Rectal smooth muscle tissue (tissue), 1 donor: ENCODE measurements at regions not wholly inside any gene's neighbourhood (a gene's known extent, or its start where the extent isn't known, plus 50 kb on each side); places are given as distances from the start of the nearest gene placed in this dataset.

Experiments
- H3K27ac ChIP-seq: one replicate; pipeline ENCODE4 v1.7.0; 2013; ENCODE audit warnings: low read depth, low read length, inconsistent platforms
- H3K27me3 ChIP-seq: one replicate; pipeline ENCODE4 v1.7.0; 2013; ENCODE audit warnings: low read length; ENCODE audit not compliant: control insufficient read depth, insufficient read depth
- H3K36me3 ChIP-seq: one replicate; pipeline ENCODE4 v1.7.0; 2013; ENCODE audit warnings: low read length; ENCODE audit not compliant: control insufficient read depth, insufficient read depth
- H3K4me1 ChIP-seq: one replicate; pipeline ENCODE4 v1.7.0; 2013; ENCODE audit warnings: low read length; ENCODE audit not compliant: control insufficient read depth, insufficient read depth
- H3K4me3 ChIP-seq: one replicate; pipeline ENCODE4 v1.7.0; 2013; ENCODE audit warnings: low read length
- H3K9ac ChIP-seq: one replicate; pipeline ENCODE4 v1.7.0; 2013; ENCODE audit warnings: low read length

DNA sequence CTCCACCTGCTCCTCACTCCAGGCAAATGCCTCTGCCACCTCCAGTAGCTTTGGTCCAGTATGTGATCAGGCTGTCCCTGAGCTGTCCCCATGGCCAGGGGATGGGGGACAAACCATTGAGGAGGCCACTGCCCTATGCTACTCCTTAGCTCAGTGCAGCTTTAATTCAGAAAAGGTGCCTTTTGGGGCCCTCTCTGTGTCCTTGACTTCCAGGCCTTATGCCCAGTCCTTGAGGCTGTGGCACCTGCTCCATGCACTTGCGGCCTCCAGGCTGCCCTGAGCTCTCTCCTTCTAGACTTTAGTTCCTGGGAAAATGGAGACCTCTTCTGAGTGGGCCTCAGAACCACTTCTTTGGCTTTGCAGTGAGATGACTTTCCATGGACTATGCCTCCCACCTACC, 650.8 kb upstream of the CELF2 start:
- no peak overlapping the region for H3K27ac ChIP-seq
- H3K4me1 ChIP-seq, result no peaks in the 10 kb centered on the region
- no peaks in the 10 kb centered on the region for H3K36me3 ChIP-seq
- no peak overlapping the region for H3K9ac ChIP-seq
- no peak overlapping the region for H3K4me3 ChIP-seq
- H3K27me3 ChIP-seq, result no peaks in the 10 kb centered on the region

DNA sequence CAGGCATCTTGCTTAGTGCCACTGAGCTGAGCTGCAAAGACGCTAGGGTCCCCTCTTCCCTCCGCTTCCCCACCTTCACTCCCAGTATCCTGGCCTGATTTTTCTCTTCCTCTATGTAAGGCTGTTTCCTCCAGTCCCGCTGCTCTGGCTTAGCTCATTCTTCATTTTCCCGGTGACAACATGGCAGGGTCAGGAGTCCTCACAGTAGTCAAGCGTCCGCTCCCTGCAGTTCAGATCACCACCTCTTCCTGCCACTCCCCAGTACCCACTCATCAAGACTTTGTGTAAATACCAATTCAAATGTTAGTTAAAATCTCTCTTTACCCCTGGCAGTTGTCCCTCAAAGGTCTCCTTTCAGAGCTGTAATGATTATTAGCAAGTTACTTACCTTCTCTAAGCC, 650.4 kb upstream of the CELF2 start:
- Histone ChIP-seq H3K4me3 (no peak overlapping the region), H3K36me3 (no peaks in the 10 kb centered on the region), H3K27me3 (no peaks in the 10 kb centered on the region), H3K4me1 (no peaks in the 10 kb centered on the region), H3K9ac (no peak overlapping the region), H3K27ac (no peak overlapping the region)

DNA sequence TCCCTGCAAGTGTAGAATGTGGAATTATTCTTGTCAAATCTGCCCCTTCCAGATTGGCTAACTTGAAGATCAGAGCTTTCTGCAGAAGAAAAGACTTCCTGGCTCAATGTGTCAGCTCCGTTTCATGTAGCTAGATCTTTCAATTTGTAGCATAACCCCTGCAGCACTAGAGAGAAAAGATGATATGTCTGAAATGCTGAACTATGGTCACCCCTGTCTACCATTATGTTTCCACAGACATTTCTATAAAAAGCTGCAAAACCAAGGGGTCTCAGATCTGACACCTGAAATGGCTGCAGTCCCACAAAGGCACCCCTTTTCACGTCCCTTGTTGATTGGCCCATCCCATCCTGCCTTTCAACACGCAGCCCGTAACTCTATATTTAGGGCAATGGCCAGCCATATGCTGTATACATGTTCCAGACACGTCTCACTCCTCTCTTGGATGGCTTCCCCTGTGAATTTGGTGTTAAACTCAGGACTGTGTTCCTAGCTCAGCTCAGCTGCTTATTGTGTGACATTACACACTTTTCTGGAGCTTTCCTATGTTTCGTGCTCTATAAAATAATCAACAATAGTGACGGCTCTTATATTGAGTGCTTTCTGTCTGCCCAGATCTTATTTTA, 648.6 kb upstream of the CELF2 start:
- H3K4me1 ChIP-seq, result no peaks in the 10 kb centered on the region
- no peak overlapping the region for H3K27ac ChIP-seq

DNA sequence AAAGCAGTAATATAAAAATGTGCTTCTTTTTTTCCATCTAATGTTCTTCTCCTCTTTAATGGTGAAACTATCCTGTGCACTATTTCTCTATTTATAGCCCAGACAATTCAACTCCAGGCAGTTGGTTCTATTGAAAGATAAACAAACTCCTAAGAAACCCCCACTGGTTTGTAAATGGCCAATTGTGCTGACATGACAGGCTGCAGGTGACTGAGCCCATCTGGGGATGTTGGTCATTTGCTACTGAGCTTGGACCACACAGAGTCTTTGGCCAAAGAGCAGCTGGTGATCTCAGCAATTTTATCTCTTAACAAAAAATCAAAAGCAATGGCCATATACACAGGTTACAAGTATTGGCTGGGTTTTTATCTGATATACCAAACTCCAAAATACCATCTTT, 631.8 kb upstream of the CELF2 start:
- H3K36me3 ChIP-seq, result no peaks in the 10 kb centered on the region
- H3K27ac ChIP-seq, result no peak overlapping the region

More for the DNA sequence above, 648.6 kb upstream of the CELF2 start:
- Histone ChIP-seq H3K4me3 (no peak overlapping the region), H3K36me3 (no peaks in the 10 kb centered on the region), H3K27me3 (no peaks in the 10 kb centered on the region), H3K9ac (no peak overlapping the region)

DNA sequence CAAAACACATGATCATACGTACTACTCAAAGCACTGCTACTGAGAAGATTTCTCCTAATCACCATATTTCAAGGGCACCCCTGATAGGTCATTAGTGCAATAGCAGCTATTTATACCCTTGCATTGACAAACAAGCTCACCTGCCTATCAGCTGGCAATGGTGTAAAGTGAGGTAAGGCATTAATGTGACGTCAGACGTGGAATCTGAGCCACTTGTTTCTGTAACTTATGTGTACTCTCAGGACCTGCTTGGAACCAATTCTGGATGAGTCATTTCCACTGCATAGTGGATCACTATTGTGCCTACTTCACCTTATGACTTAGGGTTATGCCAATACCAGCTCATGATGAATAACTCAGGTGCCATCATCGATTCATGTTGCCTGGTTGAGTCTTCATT, 628.5 kb upstream of the CELF2 start:
- Histone ChIP-seq H3K36me3 (no peaks in the 10 kb centered on the region), H3K4me1 (no peaks in the 10 kb centered on the region), H3K4me3 (no peak overlapping the region), H3K27me3 (no peaks in the 10 kb centered on the region), H3K27ac (no peak overlapping the region), H3K9ac (no peak overlapping the region)

More for the DNA sequence above, 631.8 kb upstream of the CELF2 start:
- H3K4me1 ChIP-seq, result no peaks in the 10 kb centered on the region
- H3K9ac ChIP-seq, result no peak overlapping the region
- no peaks in the 10 kb centered on the region for H3K27me3 ChIP-seq
- no peak overlapping the region for H3K4me3 ChIP-seq

DNA sequence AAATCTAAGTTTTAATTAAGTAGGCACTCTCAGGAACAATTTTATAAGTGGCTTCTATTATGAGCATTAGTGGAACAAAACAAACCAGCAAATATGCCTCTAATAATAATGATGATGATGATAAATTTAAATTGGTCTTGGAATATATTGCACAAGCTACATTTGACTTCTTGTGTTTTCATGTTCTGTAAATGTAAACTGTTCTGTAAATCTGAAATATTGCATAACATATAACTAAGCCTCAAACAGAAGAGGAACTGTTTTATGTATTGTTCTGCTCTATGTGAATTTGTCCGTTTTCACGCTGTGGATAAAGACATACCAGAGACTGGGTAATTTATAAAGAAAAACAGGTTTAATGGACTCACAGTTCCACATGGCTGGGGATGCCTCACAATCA, 625.2 kb upstream of the CELF2 start:
- no peaks in the 10 kb centered on the region for H3K27me3 ChIP-seq
- no peaks in the 10 kb centered on the region for H3K4me1 ChIP-seq
- no peak overlapping the region for H3K9ac ChIP-seq
- H3K36me3 ChIP-seq, result no peaks in the 10 kb centered on the region
- no peak overlapping the region for H3K27ac ChIP-seq
- H3K4me3 ChIP-seq, result no peak overlapping the region

DNA sequence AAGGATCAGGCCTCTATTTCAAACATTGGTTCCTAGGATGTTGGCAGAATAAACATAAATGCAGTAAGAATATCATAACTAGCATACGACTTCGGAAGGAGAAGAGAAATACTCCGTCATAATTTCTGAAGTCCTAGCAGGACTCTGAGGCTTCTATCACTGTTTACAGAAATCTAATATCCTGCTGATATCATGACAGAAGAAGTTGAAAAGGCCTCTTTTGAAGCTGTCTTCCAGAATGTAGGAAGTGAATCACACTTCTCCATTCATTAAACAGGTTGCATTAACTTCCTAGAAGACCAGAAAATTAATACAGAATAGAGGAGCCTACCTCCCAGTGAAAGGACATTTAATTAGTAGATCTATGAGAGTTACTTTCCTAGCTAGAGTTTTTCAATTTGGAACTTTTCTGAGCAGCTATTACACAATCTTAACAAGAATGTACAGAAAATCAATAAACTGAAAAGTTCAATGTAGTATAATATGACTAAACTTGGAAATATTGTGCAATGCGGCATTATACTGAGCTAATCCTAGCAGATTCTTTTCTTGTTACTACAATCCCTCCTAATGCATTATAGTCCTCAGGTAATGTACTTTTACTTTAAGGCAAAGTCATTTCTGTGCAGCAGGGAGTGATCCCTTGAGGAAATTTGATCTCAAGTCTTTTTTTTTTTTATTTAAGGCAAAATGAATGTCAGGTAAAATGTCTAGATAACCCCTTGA, 622.6 kb upstream of the CELF2 start:
- Histone ChIP-seq H3K4me1 (no peaks in the 10 kb centered on the region), H3K4me3 (no peak overlapping the region), H3K36me3 (no peaks in the 10 kb centered on the region)

DNA sequence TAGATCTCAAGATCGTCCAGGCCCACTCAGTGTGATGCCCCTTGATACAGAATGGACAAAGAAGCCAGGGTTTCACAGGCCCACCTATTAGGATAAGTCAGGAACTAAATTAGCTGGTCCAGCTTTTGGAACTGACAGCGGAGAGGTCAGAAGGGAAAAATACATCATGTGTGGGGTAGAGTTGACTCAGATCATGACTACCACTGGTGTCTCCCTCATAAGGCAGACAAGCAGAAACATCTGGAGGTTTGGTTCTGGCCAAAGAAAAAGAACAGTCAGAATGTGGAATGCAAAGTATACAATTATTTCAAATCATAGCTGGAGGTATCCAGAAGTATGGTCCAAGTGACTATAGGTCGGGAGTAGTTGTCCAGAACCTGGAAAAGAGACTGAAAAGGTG, 621.1 kb upstream of the CELF2 start:
- no peaks in the 10 kb centered on the region for H3K4me1 ChIP-seq
- H3K9ac ChIP-seq, result no peak overlapping the region
- no peaks in the 10 kb centered on the region for H3K36me3 ChIP-seq
- no peak overlapping the region for H3K4me3 ChIP-seq
- no peak overlapping the region for H3K27ac ChIP-seq
- H3K27me3 ChIP-seq, result no peaks in the 10 kb centered on the region

More for the DNA sequence above, 622.6 kb upstream of the CELF2 start:
- no peak overlapping the region for H3K9ac ChIP-seq
- H3K27ac ChIP-seq, result no peak overlapping the region
- H3K27me3 ChIP-seq, result no peaks in the 10 kb centered on the region

DNA sequence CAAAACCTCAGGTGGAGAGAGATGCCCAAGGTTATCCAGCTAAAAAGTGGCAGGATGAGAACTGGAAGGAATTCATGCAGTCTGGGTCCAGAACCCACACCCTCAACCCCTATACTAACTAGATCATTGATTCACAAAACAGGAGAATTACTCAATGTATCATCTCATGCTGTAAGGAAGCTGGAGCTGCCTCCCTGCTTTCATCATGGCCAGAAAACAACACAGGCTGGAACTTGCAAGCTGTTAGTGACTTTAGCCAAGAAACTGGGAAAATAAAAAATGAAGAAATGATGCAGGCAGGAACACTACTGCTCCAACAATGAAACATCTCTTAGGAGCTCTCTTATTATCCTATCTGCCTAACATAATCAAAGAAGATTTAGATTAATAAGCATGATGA, 619.8 kb upstream of the CELF2 start:
- Histone ChIP-seq H3K4me1 (no peaks in the 10 kb centered on the region), H3K9ac (no peak overlapping the region), H3K27ac (no peak overlapping the region), H3K36me3 (no peaks in the 10 kb centered on the region), H3K27me3 (no peaks in the 10 kb centered on the region), H3K4me3 (no peak overlapping the region)

DNA sequence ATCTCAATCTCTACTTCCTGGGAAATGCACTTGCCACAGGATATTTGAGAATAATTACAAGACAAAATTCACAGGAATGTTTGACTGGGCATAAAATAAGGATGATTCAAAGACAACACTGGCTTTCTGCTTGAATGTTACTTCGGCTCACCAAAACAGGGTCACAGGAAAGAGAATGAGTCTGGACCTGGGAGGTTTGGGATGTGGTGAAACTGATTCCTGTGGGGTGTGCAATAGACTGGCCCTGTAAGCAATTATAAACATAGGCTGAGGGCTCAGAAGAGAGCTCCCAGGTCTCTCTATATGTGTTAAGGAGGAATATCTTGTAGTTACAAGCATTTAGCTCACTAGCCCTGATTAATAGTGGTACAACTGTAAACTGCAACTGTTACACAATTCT, 613.9 kb upstream of the CELF2 start:
- Histone ChIP-seq H3K27me3 (no peaks in the 10 kb centered on the region), H3K4me1 (no peaks in the 10 kb centered on the region), H3K9ac (no peak overlapping the region), H3K4me3 (no peak overlapping the region), H3K27ac (no peak overlapping the region), H3K36me3 (no peaks in the 10 kb centered on the region)

DNA sequence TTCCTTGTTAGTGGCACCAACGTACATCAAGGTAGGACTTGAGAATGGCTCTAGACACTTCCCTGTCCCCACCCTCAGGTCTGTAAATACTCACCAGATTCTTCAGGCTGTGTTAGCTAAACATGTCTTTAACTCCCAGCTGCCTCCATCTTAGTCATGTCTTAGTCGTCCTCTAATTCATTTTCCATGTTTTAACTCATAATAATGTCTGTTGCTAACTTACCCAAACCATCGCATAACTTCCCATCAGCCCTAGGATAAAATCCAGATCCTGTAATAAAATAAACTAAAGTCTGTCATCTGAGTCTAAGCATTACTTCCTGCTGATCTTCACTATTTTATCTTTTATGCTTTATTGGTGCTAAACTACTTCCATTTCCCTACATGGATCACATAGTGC, 600.0 kb upstream of the CELF2 start:
- no peaks in the 10 kb centered on the region for H3K36me3 ChIP-seq
- H3K4me1 ChIP-seq, result peaks cover 4% of the 10 kb centered on the region
- no peak overlapping the region for H3K4me3 ChIP-seq
- no peak overlapping the region for H3K27ac ChIP-seq
- no peaks in the 10 kb centered on the region for H3K27me3 ChIP-seq
- no peak overlapping the region for H3K9ac ChIP-seq

DNA sequence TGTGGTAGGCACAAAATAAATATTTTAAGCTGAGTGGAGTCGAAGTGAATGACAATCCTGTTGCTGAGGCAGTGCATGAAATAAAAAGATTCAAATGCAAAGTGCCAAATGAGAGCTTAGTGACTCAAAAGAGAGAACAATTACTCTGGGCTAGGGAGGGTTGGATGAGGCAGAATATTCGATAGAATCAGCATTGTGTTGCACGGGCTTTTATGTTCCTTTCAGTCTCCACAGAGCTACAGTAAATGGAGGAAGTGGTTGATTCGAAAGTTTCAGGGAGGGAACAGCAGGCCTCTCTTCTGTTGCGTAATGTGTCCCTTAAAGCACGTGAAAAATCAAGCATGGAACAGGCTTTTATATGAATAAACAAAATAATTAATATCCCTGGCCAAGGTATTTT, 599.3 kb upstream of the CELF2 start:
- Histone ChIP-seq H3K36me3 (no peaks in the 10 kb centered on the region), H3K4me3 (no peak overlapping the region), H3K4me1 (peaks cover 4% of the 10 kb centered on the region), H3K9ac (no peak overlapping the region), H3K27me3 (no peaks in the 10 kb centered on the region), H3K27ac (peak overlapping the region; percentile 9)

DNA sequence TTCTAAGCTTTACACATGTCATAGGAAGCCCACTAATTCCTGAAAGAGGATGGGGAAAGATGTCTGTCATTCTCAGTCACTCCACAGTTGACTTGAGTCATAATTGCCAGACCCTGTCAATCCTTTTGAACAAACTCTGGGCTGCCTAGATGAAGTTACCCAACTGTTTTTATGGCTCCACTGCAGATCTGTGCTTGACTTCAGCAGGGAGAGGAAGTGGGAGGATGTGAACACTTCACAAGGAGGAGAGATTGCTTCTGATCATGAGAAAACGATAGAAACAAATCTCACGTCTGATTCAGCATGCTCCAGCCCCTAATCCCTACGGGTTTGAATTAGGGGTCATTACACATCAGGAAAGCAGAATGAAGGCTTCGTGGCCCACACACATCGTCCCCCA, 596.6 kb upstream of the CELF2 start:
- H3K9ac ChIP-seq, result no peak overlapping the region

More for the DNA sequence above, 596.6 kb upstream of the CELF2 start:
- H3K4me3 ChIP-seq, result no peak overlapping the region
- H3K27ac ChIP-seq, result no peak overlapping the region
- H3K27me3 ChIP-seq, result no peaks in the 10 kb centered on the region
- H3K4me1 ChIP-seq, result peaks cover 4% of the 10 kb centered on the region
- no peaks in the 10 kb centered on the region for H3K36me3 ChIP-seq
